Omental fat pad (tissue), 3 donors: ENCODE measurements at regions not wholly inside any gene's neighbourhood (a gene's known extent, or its start where the extent isn't known, plus 50 kb on each side); places are given as distances from the start of the nearest gene placed in this dataset.

Experiments used
- ATAC-seq: fragments of 150-250 bp; one replicate; pipeline ENCODE4 v1.9.1; 2016; ENCODE audit warnings: mild to moderate bottlenecking, moderate library complexity; ENCODE audit not compliant: low FRiP score
- DNase-seq: peaks from one replicate; pipeline ENCODE4 v3.0.0-alpha.2; 2019; ENCODE audit warnings: low spot score
- TF ChIP-seq, protein P1 (sequence below), 3 donors: fragments of 450-650 bp; IDR thresholded peaks; one replicate each; pipeline ENCODE4 v1.5.1; 2016 to 2017; ENCODE audit warnings: antibody characterized with exemption in 3 of 3, mild to moderate bottlenecking in 3 of 3, moderate library complexity in 2 of 3

GRCh38 chr2:129611471-129611870 lies 368.0 kb upstream of the RAB6C start:
- ATAC-seq = no peak

DNA sequence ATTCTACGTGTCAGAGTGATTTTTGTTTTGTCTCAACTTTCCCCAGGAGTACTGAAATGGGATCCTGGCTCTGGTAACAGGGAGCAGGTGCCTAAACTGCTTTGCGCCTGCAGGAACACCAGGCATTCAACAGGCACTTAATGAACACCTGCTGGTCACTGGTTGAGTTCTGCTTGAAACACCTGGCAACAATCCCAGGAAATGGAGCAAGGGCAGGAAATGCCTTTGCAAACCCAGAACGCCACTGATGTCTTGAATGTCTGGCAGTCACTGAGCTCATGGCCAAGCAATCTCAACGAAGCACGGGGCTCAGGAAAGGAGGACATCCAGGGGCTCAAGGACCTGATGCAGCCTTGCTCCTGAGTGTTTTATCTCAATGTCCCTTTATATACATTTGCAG lies 360.0 kb upstream of the RAB6C start:
- TF ChIP-seq, protein P1, sequence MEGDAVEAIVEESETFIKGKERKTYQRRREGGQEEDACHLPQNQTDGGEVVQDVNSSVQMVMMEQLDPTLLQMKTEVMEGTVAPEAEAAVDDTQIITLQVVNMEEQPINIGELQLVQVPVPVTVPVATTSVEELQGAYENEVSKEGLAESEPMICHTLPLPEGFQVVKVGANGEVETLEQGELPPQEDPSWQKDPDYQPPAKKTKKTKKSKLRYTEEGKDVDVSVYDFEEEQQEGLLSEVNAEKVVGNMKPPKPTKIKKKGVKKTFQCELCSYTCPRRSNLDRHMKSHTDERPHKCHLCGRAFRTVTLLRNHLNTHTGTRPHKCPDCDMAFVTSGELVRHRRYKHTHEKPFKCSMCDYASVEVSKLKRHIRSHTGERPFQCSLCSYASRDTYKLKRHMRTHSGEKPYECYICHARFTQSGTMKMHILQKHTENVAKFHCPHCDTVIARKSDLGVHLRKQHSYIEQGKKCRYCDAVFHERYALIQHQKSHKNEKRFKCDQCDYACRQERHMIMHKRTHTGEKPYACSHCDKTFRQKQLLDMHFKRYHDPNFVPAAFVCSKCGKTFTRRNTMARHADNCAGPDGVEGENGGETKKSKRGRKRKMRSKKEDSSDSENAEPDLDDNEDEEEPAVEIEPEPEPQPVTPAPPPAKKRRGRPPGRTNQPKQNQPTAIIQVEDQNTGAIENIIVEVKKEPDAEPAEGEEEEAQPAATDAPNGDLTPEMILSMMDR (IDR thresholded peaks at IDR 0.05) = no peak
- no peak for ATAC-seq
- no peak for DNase-seq

More at GRCh38 chr2:129611471-129611870, 368.0 kb upstream of the RAB6C start:
- no peak for DNase-seq
- TF ChIP-seq, protein P1 (IDR thresholded peaks at IDR 0.05) = no peak

- ATAC-seq = no peak
- TF ChIP-seq, protein P1 (IDR thresholded peaks at IDR 0.05) = no peak
- no peak for DNase-seq
Observed at GRCh38 chr2:129620411-129620810, 359.1 kb upstream of the RAB6C start.

DNA sequence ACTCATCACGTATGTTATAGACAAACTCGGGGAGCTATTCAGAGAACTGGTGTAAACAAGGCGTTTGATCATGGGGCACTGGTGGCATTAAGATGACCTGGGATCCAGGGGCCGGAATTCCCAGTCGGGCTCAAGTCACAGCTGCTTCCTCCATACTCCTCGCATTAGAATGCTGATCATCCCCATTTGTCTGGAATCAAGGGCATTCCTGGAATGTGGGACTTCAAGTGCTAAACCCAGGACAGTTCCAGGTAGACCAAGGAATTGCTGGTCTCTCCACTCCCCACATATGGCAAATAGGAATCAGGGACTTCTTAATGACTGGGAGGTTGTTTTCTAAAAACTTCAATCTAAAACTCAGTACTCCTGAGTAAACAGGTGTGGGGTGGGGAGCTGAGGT lies 355.7 kb upstream of the RAB6C start:
- TF ChIP-seq, protein P1 (IDR thresholded peaks at IDR 0.05) = no peak
- no peak for ATAC-seq
- no peak for DNase-seq

- no peak for ATAC-seq
Observed at GRCh38 chr2:129627437-129627836, 352.0 kb upstream of the RAB6C start.

DNA sequence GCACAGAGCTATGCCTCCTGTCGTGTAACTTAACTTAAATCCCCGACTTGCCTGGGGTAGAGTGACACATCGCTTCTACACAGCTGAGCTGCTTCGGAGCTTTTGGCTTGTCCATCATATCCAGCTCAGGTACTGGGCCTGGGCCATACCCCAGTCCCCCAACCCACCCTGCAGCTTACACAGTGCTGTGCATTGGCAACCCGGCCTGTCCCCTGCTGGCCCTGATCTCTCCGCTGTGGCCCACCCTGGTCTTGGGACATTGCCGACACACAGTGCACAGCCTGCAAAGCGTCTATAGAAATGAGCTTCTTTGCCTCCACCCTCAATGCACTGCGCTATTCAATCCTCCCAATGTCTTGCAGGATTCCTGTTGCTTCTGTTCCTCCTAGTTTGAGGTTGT lies 342.8 kb upstream of the RAB6C start:
- ATAC-seq = no peak
- TF ChIP-seq, protein P1 (IDR thresholded peaks at IDR 0.05) = no peak

More at GRCh38 chr2:129627437-129627836, 352.0 kb upstream of the RAB6C start:
- TF ChIP-seq, protein P1 (IDR thresholded peaks at IDR 0.05) = no peak
- DNase-seq = no peak

GRCh38 chr2:129641371-129641770 lies 338.1 kb upstream of the RAB6C start:
- no peak for ATAC-seq
- TF ChIP-seq, protein P1 (IDR thresholded peaks at IDR 0.05) = no peak
- DNase-seq = no peak

More for the DNA sequence above, 342.8 kb upstream of the RAB6C start:
- no peak for DNase-seq
